D721Med (cell line): ENCODE measurements at regions not wholly inside any gene's neighbourhood (a gene's known extent, or its start where the extent isn't known, plus 50 kb on each side); places are given as distances from the start of the nearest gene placed in this dataset.

Source experiments
- DNase-seq: peaks from one replicate; pipeline ENCODE4 v3.0.0; 2011; ENCODE audit warnings: low spot score; ENCODE audit not compliant: insufficient read length
- FAIRE-seq: peaks from 2 replicates; lab custom pipeline; 2011; peaks lifted over from hg19 to GRCh38; lab: Jason Lieb, UNC
- CTCF ChIP-seq: IDR thresholded peaks from 2 replicates; pipeline ENCODE4 v1.5.1; 2012; ENCODE audit warnings: mild to moderate bottlenecking, control low read depth; ENCODE audit not compliant: insufficient read depth; ENCODE audit errors: missing control alignments

DNA sequence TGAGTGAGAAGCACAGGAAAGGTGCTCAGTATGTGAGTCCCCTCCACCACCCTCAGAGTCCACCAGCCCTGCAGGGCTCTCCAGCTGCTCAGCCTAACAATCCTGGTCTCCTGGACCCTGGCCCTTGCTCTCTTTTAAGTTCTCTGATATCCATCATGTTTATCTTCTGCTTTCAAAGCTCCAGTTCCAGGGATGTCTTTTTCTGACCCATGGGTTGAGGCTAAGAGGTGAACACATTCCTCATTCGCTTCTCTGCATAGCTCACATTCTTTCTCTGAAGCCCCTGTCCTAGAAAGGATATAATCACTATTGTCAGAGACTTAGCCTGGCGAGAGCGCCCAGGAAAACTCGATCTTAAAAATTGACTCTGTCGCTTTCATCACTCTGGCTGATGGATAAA is 86.4 kb downstream of the ARL4C start:
- DNase-seq (no peak), FAIRE-seq (no peak)
- no peak for TF ChIP-seq CTCF

DNA sequence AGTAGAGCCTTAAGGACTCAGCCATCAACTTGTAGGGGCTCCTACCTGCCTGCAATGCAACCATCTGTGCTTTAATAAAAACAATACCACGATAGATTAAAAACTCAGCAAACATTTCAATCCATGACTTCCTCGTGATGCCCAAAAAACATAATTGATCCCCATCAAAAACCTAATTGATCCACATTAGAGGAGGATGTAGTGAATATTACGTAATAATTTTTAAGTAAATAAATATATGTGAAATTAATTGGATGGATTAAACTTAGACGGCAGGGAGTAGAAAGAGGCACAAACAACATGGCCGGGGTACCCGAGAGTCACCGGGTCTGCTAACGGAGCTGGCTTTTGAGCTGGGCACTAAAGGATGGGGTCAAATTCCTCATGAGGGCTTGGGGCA is 87.3 kb downstream of the ARL4C start:
- DNase-seq (no peak), FAIRE-seq (no peak)
- TF ChIP-seq CTCF = no peak

- no peak for DNase-seq
- FAIRE-seq = no peak
- TF ChIP-seq CTCF = no peak
These were observed 90.8 kb downstream of the ARL4C start for GRCh38 chr2:234406085-234406484.

- TF ChIP-seq CTCF = no peak
- FAIRE-seq = no peak
These were observed 91.4 kb downstream of the ARL4C start for GRCh38 chr2:234405462-234405861.

GRCh38 chr2:234404957-234405356 is 91.9 kb downstream of the ARL4C start:
- FAIRE-seq = no peak
- TF ChIP-seq CTCF = no peak
- DNase-seq = no peak

More at GRCh38 chr2:234405462-234405861, 91.4 kb downstream of the ARL4C start:
- DNase-seq = no peak

GRCh38 chr2:234403751-234404150 is 93.1 kb downstream of the ARL4C start:
- DNase-seq = no peak
- TF ChIP-seq CTCF = no peak
- FAIRE-seq = no peak

DNA sequence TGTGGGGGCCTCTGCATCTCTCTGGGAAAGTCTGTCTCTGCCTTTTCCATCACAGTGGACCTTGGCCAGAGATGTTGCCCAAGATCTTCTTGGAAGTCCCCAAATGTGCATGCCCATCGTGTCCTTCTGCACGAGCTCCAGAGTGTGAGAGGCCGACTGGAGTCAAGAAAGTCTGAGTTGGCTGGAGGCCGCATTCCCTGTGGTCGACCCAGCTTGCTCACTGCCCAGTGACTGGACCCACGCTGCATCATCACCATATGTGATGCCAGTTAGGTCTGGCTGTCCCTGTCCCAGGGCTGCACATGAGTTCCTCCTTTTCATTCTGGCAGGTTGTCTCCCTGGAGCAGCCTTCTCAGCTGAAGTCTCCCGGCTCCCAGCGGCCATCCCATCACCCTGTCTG is 93.8 kb downstream of the ARL4C start:
- FAIRE-seq = no peak
- DNase-seq = no peak
- no peak for TF ChIP-seq CTCF
